ENCODE measurements at regions not wholly inside any gene's neighbourhood (a gene's known extent, or its start where the extent isn't known, plus 50 kb on each side); places are given as distances from the start of the nearest gene placed in this dataset.
"Not testable (repeated sequence)": the region's sequence is repeated elsewhere in the genome, so short reads cannot be mapped to it uniquely, and the experiment has no call there.

GRCh38 chr21:35178098-35178497 is 129.0 kb upstream of the RUNX1 start:
- no peak for DNase-seq

DNA sequence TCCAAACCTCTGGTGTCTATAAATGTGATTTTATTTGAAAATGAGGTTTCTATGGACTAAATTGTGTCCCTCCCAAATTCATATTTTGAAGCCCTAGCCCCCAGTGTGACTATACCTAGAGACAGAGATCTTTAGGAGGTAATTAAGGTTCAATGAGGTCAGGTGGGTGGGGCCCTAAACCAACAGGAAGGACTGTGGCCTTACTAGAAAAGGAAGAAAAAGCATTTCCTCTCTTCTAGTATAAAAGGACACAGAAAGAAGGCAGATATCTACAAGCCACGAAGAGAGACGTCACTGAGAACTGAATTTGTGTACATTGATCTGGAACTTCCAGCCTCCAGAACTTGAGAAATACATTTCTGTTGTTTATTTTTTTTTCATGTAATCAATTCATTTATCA is 123.1 kb upstream of the RUNX1 start:
- no peak for DNase-seq

DNA sequence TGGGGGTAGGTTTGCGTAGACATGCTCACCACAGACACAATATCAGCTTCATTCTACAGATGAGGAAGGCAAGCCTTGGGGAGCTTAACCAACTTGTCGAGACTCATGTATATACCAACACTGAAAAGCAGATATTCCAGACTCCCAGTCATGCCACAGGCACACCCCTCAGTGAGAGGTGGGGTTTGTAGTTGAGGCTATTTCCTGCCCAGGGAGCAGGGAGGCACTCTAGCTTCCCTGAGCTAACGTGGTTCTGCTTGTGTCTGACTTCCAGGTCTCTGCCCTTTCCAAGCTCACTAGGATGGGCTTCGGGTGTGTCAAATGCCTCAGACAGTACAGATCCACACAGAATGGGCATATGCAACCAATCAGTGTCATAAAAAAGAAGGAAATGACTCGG is 122.3 kb upstream of the RUNX1 start:
- no peak for DNase-seq

- DNase-seq, result no peak
These were observed 121.7 kb upstream of the RUNX1 start for GRCh38 chr21:35170818-35171217.

DNA sequence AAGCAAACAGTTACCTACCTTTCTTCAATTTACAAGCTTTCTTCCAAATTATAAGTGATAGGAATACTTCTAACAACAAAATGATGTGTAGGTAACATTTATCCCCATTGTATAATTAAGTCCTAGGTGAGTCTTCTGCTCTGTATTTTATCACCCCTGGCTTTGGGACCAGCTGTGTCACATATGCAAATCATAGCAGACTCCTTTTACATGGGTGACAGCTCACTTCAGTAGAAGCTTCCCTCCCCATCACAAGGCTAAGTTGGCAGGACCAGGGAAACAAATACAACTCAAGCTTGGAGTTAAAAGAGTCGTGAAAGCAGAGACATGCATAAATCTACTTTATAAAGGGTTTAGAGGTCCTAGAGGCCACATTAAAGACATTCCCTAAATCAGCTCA is 121.1 kb upstream of the RUNX1 start:
- DNase-seq, result no peak

- DNase-seq, result no peak
These were observed 120.5 kb upstream of the RUNX1 start for GRCh38 chr21:35169574-35169973.

- no peak for DNase-seq
These were observed 119.6 kb upstream of the RUNX1 start for GRCh38 chr21:35168735-35169134.

GRCh38 chr21:35164971-35165483 is 115.9 kb upstream of the RUNX1 start:
- DNase-seq, result no peak

- no peak for DNase-seq
These were observed 115.3 kb upstream of the RUNX1 start for GRCh38 chr21:35164380-35164779.

DNA sequence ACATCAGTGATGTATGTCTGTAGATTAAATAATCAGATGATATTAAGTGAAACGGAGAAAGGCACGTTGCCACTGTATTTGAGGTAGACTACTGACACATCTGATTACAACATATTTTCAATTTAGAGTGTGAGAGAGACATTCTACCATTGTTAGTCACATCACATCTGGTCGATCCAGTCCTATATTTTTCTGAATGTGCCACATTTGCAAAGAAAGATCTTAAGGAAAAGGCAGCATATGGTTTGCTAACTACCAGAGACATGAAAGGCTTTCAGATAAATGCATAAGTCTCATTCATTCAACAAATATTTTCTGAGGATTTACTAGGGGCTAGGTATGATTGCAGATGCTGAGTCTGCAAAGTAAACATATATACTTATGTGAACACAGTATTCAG is 114.3 kb upstream of the RUNX1 start:
- DNase-seq, result no peak

- no peak for DNase-seq
These were observed 113.7 kb upstream of the RUNX1 start for GRCh38 chr21:35162831-35163230.

DNA sequence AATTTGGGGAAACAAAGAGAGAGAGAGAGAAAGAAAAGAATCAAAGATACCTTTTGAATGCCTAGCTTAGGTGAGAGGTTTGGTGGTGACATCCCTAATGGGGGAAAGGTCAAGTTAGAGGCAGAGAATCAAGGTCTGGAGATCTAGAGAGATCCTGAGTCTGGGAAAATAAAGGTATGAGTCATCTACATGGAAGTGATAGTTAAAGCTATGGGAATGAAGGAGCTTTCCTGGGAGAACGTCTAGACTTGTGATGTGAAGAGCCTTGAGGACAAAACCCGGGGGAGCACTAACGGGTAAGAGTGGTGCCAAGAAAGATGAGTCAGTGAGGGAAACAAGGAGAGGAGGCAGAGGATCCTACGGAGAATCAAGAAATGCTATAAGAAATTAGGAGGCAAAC is 110.8 kb upstream of the RUNX1 start:
- DNase-seq, result no peak

- DNase-seq, result not testable (repeated sequence)
These were observed 108.3 kb upstream of the RUNX1 start for GRCh38 chr21:35157374-35157773.

DNA sequence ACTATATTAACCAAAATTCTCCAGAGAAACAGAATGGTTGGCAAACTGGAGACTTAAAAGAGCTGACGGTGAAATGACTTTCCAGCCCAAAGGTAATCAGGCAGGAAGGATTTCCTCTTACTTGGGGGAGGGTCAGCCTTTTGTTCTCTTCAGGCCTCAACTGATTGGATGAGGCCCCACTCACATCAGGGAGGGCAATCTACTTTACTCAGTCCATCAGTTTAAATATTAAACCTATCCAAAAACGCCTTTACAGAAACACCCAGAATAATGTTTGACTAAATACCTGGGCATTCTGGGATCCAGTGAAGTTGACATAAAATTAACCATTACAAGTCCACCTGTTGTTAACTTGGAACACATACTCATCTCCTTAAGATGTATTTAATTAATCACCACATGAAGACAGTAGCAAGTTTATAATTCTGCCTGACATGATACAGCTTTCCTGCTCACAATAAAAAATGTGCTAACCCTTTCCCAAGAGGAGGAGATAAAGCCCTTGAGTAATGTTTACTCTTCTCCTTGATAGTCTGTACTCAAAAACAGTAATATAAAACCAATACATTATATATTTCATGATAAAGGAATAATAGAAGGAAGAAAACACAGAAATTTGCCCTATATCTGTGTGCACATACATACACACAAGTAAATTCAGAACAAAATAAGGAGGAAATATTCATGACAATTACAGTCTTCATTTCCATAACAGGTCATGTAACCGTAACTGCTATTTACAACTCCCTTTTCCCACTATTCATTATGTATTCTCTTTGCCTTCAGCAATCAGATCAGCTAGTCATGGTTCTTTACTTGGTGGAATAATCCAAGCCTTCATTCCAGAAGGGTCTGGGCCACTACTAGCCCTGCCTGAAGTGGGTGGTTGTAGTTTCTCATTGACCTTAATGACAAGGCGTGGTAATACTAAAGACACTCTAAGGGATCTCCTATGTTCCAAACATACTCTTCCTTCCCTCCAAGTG is 107.5 kb upstream of the RUNX1 start:
- DNase-seq, result no peak

DNA sequence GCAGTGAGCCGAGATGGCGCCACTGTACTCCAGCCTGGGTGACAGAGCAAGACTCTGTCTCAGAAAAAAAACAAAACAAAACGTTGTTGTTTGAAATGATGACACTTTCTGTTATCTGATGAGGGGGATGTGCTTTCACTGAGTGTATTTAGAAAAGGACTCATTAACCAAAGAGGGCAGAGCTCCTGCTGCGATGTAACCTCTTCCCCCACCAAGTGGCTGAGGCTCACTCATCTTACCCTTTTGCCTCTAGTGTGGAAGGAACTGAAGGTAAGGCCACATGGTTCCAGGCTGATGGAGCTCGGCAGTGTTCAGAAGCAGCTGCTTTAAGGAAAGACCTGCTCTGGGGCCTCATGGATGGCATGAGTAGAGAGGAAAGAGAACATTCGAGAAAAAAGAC is 105.7 kb upstream of the RUNX1 start:
- no peak for DNase-seq

GRCh38 chr21:35153671-35154070 is 104.6 kb upstream of the RUNX1 start:
- DNase-seq, result no peak

GRCh38 chr21:35150562-35151226 is 101.6 kb upstream of the RUNX1 start:
- DNase-seq, result no peak

DNA sequence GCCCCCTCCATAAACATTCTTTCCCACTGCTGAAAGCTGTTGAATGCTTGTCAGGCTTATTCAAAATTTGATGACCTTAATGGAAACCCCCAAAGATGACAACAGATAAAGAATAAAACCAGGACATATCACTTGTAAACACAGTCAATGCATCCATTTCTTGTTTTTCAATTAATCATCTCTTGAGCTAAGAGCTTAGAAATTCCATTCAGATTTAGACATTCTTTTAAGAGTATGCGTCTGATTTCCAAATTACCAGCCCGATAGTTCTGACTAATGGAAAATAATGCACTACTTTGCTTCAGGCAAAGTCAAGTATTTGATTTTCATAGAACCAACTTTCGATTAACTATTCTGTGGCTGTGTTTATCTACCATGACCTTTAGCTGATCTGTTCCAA is 100.6 kb upstream of the RUNX1 start:
- no peak for DNase-seq

DNA sequence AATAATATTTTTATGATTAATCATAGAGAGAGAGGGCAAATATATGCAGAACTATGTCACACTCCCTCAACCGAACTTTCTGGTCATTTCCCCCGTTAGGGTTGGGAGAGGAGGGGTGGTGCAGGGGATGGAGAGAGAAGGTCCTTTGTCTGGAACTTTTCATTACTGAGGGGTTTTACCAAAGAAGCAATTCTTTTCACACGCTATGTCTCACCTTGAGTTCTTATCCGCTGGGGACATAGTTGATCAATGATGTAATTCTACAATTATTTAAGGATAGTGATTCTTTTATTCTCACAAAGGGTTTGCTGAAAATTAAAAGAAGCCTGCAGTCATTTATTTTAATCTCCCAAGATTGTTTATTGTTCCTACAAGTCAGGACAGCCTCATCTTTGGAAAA is 98.3 kb upstream of the RUNX1 start:
- no peak for DNase-seq

DNA sequence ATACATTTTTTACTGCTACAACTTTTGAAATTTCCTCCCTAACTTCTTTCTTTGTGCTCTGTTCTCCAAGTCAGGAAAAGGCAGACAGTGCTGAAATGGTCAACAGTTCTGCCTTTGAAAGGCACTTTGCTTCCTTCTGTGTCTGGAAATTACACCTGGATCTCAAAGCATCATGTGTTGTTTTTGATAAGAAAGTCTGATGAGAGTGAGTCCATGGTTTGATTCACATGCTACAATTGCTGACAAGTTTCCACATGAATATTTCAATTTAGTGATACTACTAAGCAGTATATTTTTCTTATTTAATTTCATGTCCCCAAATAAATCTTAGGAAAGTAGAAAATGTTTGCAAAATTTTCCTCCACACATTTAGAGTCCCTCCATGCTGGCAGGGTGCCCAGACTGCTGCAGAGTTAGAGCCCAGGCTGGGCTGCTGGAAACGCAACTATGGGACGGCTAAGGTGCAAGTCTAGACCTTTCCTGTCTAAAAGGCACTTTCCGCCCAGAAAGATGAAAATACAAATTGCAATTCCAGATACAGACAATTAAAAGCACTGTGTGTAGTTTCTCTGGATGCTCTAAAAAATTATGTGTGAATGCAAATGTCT is 96.6 kb upstream of the RUNX1 start:
- no peak for DNase-seq

DNA sequence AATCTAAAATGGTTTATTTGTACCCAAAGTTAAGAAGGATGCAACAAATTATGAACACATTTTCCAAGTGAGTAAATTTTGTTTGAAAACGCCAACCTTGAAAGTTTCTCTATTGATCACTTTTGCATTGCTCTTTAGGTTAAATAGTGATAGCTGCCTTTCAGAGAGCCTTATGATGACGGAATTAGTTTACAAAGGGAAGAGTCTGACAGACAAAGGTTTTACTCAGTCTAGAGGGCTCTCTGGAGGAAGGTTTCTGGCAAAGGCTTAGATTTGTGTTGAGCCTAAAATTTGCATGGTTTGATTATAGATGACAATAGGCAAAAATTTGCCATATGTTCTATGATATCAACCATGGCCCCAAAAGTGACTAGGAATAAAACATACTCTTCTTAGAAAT is 95.9 kb upstream of the RUNX1 start:
- DNase-seq, result no peak

GRCh38 chr21:35142036-35142815 is 93.1 kb upstream of the RUNX1 start:
- DNase-seq, result no peak

DNA sequence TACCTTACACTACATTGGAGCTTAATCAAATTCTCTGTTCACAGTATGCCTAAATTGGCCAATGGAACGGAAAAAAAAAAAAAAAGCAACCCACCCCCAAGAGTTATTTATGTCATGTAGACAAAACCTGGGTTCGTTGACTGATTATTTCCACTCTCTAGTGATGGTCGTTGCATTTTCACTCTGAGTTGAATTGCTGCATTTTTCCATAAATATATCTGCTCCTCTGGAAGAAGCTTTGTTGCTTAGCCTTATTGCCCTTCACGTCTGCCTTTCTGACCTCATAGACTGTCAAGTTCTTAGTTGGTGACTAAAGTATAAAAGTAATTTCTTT is 90.2 kb upstream of the RUNX1 start:
- no peak for DNase-seq
